GM21526 (cell line): ENCODE measurements at regions not wholly inside any gene's neighbourhood (a gene's known extent, or its start where the extent isn't known, plus 50 kb on each side); places are given as distances from the start of the nearest gene placed in this dataset.
"Not testable (repeated sequence)": the region's sequence is repeated elsewhere in the genome, so short reads cannot be mapped to it uniquely, and the experiment has no call there.

ENCODE experiments used
- ATAC-seq: cut with Tn5 transposase; IDR thresholded peaks from one replicate; pipeline ENCODE4 v1.9.1; 2021; ENCODE audit warnings: moderate library complexity; ENCODE audit not compliant: unreplicated experiment, low FRiP score

DNA sequence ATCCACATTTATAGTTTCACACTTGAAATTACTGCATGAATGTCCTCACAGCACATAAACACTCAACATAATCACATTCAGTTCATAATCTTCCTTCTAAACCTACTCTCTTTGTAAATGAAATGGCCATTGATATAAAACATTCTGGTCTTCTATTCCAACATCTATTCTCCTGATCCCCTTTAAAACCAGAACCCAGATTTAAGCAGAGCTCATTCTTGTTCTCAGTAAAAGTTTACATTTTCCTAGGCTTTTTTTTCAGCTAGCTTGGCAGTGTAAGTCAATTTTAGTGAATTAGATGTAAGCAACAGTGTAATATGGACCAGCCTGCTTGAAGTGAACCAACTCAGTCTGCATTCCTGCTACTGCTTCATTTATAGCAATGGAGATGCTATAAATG, 460.7 kb upstream of the RGS18 start:
- ATAC-seq = no peak

DNA sequence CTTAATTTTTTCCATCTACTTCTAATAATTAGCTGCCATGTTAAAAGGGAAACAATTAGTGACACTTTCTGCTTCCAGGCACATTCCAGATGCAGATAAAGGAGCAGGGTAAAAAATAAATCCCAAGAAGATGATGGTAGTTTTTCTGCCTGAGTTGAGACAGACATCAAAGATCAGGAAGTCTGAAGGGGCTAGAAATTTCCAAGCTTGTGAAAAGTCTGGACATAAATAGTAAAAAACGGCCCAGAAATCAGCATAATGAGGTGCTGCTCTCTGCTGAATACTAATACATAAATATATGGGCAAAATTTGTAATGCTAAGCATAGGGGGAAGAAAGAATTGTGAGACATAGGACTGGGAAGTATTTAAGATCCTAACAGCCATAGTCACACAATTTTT, 460.0 kb upstream of the RGS18 start:
- no peak for ATAC-seq

DNA sequence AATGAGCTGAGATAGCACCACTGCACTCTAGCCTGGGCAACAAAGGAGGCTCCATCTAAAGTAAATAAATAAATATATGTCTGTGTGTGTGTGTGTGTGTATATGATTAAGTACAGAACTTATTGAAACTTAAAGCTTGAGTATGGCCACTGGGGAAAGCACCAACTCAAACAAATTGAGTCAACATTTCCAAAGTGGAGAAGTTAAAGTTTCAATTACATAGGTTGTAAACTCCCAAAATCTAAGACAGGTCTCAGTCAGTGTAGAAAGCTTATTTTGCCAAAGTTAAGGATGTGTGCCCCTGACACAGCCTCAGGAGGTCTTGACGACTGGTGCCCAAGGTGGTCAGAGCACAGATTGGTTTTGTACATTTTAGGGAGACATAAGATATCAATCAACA, 458.9 kb upstream of the RGS18 start:
- no peak for ATAC-seq

DNA sequence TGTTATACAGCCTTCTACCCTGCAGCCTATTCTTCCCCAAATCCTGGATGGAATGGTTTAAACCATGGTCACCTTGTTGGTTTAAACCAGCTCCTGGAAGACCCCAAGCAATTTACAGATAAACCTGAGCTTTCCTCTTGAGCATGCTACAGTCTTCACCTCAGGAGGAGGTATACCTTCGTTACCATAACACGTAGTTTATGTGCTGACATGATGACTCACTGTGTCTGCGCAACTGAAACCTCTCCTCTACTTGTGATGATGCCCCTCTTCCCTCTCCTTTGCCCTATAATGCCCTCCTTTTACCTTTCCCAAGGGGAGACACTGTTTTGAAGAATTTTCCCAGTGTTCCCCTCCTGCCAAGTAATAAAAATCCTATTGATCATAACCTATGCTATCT, 457.3 kb upstream of the RGS18 start:
- no peak for ATAC-seq

DNA sequence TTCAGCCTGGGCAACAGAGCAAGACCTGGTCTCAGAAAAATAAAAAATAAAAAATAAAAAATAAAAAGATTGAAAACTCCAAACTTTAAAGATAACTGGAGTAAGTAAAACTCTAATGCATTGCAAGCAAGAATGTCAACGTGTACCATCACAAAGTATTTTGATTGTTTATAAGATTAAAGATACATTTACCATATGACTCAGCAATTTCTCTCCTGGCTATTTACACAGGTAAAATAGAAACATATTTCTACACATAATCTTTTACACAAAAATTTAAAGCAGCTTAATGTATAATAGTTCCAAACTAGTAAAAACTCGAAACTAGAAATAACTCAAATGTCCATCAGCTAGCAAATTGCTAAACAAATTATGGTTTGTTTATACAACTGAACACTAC, 456.1 kb upstream of the RGS18 start:
- no peak for ATAC-seq

DNA sequence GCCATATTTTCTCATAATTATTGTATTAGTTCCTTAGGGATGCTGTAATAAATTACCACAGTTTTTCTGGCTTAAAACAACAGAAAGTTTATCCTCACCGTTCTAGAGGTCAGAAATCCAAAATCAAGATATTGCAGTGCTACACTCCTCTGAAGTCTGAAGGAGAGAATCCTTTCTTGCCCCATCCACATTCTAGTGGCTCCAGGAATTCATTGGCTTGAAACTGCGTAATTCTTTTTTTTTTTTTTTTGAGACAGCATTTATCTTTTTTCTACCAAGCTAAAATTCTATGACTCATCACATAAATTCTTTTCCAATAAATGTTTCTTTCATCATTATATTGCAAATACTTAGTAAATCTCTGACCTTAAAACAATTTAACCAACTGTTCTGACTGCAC, 451.0 kb upstream of the RGS18 start:
- ATAC-seq = no peak

DNA sequence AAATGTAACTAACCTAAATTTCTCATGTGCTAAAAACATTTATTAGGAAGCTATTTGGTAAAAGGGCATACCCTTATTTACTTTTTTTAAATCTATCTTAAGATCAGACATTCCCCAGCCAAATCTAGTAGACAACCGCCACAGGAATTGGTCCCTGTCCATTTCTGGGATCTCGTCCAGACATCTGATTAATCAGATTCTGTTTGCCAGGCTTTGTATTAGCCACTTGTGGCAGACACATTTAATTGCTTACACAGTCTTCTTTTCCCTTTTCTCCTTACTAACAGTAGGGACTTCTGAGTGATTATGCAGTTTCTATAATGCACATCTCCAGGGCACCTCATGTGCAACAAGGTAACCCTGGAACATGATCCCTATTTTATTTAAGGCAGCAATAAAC, 449.0 kb upstream of the RGS18 start:
- ATAC-seq = no peak

DNA sequence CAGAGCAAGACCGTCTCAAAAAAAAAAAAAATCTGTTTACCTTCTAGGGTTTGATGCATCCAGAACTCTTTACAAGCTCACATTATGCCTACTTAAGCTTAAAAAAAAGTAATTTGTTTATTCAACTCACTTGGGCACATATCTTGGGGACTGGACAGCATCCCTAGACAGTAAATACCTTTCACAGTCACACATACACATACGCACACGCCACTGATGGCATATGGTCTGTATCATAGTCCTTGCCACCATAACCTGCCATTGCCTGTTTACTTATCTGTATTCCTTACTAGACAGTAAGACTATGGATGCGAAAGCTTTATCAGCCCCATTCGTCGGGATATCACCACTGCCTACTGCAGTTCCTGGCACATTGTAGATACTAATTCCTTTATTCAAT, 446.3 kb upstream of the RGS18 start:
- no peak for ATAC-seq

DNA sequence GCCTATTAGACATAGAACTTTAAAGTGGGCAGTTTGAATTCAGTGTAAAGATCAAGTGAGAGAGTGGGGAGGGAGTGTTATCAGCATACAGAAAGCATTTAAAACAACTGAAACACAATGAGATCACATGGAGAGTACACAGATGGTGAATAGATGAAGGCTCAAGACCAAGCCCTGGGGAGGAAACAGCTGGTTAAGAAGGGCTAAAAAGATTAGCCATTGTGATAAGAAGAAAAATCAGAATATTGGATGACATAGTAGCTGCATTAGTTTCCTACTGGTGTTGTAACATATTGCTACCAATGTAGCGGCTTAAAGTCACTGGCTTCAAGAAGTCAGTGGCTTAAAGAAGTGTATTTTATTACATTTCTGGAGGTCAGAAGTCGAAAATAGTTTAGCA, 443.4 kb upstream of the RGS18 start:
- no peak for ATAC-seq

DNA sequence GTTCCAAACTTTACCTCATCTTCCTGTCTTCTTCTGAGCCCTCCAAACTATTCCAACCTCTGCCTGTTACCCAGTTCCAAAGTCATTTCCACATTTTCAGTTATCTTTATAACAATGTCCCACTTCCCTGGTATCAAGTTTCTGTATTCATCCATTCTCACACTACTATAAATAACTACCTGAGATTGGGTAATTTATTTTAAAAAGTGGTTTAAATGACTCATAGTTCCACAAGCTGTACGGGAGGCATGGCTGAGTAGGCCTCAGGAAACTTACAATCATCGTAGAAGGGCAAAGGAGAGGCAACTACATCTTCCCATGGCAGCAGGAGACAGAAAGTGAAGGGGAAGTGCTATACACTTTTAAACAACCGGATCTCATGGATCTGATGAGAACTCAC, 428.5 kb upstream of the RGS18 start:
- no peak for ATAC-seq

DNA sequence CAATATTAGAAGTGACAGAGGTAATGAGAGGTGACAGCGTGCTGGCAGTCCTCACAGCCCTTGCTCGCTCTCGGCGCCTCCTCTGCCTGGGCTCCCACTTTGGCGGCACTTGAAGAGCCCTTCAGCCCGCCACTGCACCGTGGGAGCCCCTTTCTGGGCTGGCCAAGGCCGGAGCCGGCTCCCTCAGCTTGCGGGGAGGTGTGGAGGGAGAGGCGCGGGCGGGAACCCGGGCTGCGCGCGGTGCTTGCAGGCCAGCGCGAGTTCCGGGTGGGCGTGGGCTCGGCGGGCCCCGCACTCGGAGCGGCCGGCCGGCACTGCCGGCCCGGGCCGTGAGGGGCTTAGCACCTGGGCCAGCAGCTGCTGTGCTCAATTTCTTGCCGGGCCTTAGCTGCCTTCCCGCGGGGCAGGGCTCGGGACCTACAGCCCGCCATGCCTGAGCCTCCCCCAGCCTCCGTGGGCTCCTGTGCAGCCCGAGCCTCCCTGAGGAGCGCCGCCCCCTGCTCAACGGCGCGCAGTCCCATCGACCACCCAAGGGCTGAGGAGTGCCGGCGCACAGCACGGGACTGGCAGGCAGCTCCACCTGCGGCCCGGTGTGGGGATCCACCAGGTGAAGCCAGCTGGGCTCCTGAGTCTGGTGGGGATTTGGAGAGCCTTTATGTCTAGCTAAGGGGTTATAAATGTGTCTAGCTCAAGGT, 426.5 kb upstream of the RGS18 start:
- not testable (repeated sequence) for ATAC-seq

DNA sequence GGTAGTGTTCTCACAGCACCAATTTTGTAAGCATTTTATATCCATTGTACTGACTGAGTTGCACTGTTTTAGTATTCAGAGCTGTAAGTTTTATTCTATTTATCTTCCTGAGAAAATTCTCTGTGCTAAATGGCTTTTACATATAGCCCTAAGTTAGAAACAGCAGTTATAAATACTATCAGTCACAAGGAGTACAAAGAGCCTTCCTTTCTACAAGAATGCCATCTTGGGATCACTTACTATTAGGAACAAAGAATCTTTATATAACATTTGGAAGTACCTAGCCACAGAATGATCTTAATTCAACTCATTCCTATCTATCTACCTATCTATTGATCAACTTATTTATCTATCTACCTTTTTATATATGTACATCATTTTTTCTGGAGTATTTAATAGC, 423.9 kb upstream of the RGS18 start:
- ATAC-seq = no peak

DNA sequence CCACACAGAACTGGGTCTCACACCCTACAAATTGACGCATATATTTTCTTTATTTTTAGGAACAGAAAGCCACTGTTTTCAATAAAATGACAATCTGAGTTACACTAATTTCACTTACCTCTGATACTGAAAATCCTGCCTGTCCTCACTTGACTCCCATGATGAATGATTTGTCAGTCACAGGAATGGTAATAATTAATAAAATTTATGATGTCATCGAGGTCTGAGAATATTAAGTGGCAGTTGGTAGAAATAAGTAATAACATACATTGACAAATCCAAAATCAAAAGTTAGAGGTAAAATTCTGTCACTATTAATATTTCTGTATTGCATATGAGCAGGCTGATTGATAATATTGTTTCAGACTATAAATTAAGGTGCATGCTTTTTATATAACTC, 418.7 kb upstream of the RGS18 start:
- ATAC-seq = no peak

DNA sequence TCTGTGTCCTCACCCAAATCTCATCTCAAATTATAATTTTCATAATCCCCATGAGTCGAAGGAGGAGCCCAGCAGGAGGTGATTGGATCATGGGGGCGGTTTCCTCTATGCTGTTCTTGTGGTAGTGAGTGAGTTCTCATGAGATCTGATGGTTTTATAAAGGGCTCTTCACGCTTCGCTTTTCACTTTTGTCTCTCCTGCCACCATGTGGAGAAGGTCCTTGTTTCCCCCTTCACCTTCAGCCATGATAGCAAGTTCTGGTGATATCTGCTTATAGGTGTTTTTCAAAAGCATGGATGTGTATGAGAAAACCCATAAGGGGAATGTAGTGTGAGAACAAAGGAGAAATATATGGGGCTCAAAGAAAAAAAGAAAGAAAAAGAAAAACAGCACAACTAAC, 405.9 kb upstream of the RGS18 start:
- ATAC-seq = no peak

DNA sequence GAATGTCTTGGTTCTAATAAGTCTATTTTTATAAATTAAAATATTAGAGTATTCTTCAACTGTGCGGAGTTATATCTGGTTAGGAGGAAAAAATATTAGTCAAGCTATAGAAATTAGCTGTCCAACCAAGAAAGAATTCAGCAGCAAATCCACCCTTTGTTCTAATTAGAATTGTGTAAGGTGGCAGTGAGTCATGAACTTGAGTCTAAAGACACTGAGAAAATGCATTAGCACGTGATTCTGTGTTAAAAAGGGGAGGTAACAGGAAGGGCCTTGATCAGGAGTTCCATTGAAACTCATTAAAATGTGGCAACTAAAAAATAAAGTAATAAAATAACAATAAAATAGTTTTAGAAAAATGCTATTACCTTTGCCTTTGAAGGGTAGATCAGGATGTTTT, 398.2 kb upstream of the RGS18 start:
- ATAC-seq = no peak

DNA sequence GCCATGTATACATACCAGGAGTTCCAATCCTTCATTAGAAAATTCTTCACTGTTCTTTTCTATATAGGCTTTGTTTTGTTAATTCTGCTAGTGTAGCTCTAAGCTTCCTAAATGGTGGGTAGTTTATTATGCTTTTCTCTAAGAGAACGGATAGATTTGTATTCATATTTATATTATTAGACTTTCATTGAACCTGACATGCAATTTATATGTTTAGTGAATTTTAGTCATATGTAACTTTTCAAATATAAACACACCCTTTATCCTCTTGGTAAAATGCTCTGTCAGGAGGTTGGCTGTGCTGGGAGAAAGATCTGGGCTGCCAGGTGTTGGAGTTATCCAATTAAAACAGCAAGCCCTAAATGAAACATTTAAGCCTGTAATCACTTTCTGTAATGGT, 369.7 kb upstream of the RGS18 start:
- no peak for ATAC-seq

DNA sequence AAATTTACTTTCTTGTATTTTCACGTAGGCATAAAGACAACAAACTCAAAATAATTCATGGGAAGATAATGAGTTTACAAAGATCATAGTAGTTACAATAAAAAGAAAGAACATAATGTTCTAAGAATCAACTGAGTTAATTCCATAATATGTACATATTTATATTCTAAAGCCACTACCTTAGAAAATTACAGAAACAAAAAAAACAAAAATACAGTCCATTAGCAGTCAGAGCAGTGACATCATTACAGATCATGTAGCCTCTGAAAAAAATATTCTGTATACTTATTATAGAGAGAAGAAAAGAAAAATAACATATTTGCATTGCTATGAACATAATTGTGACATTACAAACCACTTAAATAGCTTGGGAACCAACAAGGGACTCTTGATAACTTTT, 360.1 kb upstream of the RGS18 start:
- ATAC-seq = no peak

DNA sequence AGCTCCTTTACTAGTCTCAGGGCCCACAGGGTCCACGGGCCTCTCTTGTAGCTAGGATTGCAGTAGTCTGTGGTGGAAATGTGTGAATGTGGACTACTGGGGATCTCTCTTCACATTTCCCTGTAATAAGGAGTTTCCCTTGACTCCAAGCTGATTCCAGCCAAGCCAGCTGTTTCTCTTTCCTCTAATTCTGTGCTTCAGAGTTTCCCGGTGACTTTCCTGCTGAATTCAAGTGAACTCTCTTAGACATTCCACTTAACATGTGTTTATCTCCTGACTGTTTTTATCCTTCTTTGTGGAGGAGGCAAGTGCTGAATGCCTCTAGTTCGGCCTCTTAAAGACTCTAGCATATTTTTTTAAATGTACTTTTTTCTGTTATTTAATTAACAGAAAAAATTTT, 354.0 kb upstream of the RGS18 start:
- no peak for ATAC-seq

DNA sequence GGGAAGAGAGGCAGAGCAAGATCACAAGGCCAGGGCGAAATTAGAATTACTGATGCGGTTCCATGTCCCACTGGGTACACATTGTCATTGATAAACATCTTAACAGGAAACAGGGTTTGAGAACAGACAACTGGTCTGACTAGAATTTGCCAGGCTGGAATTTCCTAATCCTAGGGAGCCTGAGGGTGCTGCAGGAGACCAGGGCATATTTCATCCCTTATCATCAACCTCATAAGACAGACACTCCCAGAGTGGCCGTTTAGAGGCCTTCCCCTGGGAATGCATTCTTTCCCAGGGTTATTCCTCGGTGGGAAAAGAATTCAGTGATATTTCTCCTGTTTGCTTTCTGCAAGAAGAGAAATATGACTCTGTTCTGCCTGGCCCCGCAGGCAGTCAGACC, 344.7 kb upstream of the RGS18 start:
- not testable (repeated sequence) for ATAC-seq

DNA sequence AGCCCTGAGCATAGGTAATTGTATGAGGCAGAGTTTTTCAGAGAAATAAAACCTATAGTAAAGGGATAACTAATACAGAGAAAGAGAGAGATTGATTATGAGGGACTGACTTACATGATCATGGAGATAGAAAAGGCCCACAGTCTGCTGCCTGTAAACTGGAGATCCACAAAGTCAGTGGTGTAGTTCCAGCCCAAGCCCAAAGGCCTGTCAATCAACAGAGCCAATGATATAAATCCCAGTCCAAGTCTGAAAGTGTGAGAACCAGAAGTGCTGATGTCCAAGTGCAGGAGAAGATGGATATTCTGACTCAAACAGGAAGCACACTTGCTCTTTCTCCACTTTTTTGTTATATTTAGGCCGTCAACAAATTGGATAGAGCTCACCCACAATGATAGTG, 340.1 kb upstream of the RGS18 start:
- ATAC-seq = no peak

DNA sequence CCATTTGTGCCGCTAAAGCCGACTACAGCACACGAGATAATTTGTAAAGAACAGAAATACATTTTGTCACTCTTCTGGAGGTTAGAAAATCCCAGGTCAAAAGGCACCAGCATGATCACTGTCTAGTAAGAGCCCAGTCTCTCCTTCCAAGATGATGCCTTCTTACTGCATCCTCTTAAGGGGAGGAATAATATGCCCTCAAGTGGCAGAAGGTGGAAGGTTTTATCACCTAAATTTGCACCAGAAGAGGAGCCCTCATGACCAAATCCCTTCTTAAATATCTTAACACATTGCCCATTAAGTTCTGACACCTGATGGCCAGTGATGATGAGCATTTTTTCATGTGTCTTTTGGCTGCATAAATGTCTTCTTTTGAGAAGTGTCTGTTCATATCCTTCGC, 326.7 kb upstream of the RGS18 start:
- no peak for ATAC-seq

DNA sequence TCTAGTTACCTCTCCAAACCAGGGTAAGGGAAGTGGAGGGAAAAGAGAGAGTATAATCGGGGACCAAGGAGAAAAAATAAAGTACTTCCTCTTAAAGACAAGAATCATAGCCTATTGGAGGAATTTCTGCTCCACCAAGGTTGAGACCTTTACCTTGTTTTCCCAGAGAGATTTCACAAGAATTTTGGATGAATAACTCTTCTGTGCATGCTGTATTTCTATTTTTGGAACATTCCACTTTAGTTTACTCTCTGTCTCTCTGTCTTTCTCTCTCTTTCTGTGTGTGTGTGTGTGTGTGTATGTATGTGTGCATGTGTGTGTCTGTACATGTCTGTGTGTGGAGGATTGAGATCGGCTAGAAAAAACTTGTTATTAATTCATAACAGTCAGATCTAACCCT, 318.4 kb upstream of the RGS18 start:
- no peak for ATAC-seq
